ENCODE measurements at regions not wholly inside any gene's neighbourhood (a gene's known extent, or its start where the extent isn't known, plus 50 kb on each side); places are given as distances from the start of the nearest gene placed in this dataset.

GRCh38 chr6:170093658-170094596 lies 197.0 kb downstream of the DLL1 start:
- DNase-seq (ENCODE audit: insufficient read length, low spot score) (no peak), FAIRE-seq (no peak)
- TF ChIP-seq CTCF (IDR thresholded peaks at IDR 0.05; ENCODE audit: insufficient read depth, missing control alignments), result no peak

- no peak for TF ChIP-seq CTCF (IDR thresholded peaks at IDR 0.05; ENCODE audit: insufficient read depth, missing control alignments)
- DNase-seq (ENCODE audit: insufficient read length, low spot score), result no peak
- FAIRE-seq, result no peak
These were observed 197.6 kb downstream of the DLL1 start for GRCh38 chr6:170093276-170093657.

- FAIRE-seq, result no peak
- no peak for TF ChIP-seq CTCF (IDR thresholded peaks at IDR 0.05; ENCODE audit: insufficient read depth, missing control alignments)
- no peak for DNase-seq (ENCODE audit: insufficient read length, low spot score)
These were observed 198.1 kb downstream of the DLL1 start for GRCh38 chr6:170092826-170093225.

GRCh38 chr6:170091639-170092579 lies 199.0 kb downstream of the DLL1 start:
- FAIRE-seq (no peak), DNase-seq (ENCODE audit: insufficient read length, low spot score) (no peak)
- TF ChIP-seq CTCF (IDR thresholded peaks at IDR 0.05; ENCODE audit: insufficient read depth, missing control alignments), result no peak

GRCh38 chr6:170091000-170091638 lies 199.8 kb downstream of the DLL1 start:
- FAIRE-seq (no peak), DNase-seq (ENCODE audit: insufficient read length, low spot score) (no peak)
- TF ChIP-seq CTCF (IDR thresholded peaks at IDR 0.05; ENCODE audit: insufficient read depth, missing control alignments), result no peak

GRCh38 chr6:170090561-170090960 lies 200.3 kb downstream of the DLL1 start:
- DNase-seq (ENCODE audit: insufficient read length, low spot score) (no peak), FAIRE-seq (no peak)

More at GRCh38 chr6:170090561-170090960, 200.3 kb downstream of the DLL1 start:
- no peak for TF ChIP-seq CTCF (IDR thresholded peaks at IDR 0.05; ENCODE audit: insufficient read depth, missing control alignments)
